ENCODE measurements at regions not wholly inside any gene's neighbourhood (a gene's known extent, or its start where the extent isn't known, plus 50 kb on each side); places are given as distances from the start of the nearest gene placed in this dataset.

- TF ChIP-seq POLR2AphosphoS5 (IDR thresholded peaks at IDR 0.05; ENCODE audit: low read depth, low read length): no peak
- TF ChIP-seq, protein P1, sequence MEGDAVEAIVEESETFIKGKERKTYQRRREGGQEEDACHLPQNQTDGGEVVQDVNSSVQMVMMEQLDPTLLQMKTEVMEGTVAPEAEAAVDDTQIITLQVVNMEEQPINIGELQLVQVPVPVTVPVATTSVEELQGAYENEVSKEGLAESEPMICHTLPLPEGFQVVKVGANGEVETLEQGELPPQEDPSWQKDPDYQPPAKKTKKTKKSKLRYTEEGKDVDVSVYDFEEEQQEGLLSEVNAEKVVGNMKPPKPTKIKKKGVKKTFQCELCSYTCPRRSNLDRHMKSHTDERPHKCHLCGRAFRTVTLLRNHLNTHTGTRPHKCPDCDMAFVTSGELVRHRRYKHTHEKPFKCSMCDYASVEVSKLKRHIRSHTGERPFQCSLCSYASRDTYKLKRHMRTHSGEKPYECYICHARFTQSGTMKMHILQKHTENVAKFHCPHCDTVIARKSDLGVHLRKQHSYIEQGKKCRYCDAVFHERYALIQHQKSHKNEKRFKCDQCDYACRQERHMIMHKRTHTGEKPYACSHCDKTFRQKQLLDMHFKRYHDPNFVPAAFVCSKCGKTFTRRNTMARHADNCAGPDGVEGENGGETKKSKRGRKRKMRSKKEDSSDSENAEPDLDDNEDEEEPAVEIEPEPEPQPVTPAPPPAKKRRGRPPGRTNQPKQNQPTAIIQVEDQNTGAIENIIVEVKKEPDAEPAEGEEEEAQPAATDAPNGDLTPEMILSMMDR (IDR thresholded peaks at IDR 0.05): no peak
- TF ChIP-seq SIN3A (IDR thresholded peaks at IDR 0.05; ENCODE audit: borderline replicate concordance, insufficient read depth, low read depth, low read length): no peak
- TF ChIP-seq, protein P2, sequence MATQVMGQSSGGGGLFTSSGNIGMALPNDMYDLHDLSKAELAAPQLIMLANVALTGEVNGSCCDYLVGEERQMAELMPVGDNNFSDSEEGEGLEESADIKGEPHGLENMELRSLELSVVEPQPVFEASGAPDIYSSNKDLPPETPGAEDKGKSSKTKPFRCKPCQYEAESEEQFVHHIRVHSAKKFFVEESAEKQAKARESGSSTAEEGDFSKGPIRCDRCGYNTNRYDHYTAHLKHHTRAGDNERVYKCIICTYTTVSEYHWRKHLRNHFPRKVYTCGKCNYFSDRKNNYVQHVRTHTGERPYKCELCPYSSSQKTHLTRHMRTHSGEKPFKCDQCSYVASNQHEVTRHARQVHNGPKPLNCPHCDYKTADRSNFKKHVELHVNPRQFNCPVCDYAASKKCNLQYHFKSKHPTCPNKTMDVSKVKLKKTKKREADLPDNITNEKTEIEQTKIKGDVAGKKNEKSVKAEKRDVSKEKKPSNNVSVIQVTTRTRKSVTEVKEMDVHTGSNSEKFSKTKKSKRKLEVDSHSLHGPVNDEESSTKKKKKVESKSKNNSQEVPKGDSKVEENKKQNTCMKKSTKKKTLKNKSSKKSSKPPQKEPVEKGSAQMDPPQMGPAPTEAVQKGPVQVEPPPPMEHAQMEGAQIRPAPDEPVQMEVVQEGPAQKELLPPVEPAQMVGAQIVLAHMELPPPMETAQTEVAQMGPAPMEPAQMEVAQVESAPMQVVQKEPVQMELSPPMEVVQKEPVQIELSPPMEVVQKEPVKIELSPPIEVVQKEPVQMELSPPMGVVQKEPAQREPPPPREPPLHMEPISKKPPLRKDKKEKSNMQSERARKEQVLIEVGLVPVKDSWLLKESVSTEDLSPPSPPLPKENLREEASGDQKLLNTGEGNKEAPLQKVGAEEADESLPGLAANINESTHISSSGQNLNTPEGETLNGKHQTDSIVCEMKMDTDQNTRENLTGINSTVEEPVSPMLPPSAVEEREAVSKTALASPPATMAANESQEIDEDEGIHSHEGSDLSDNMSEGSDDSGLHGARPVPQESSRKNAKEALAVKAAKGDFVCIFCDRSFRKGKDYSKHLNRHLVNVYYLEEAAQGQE (IDR thresholded peaks at IDR 0.05; ENCODE audit: insufficient read depth in 1 of 2, low read depth in 2 of 2, low read length in 1 of 2): no peak
Measured at GRCh38 chr4:188596021-188596420, 456.8 kb downstream of the TRIML1 start.
